CD8-positive, alpha-beta memory T cell (primary cell): ENCODE measurements at regions not wholly inside any gene's neighbourhood (a gene's known extent, or its start where the extent isn't known, plus 50 kb on each side); places are given as distances from the start of the nearest gene placed in this dataset.

Source experiments
- CTCF ChIA-PET: fragments of 350-600 bp; sonication (Branson Sonifier 250); formaldehyde crosslinking; loops from one replicate; lab custom pipeline; 2021; ENCODE audit warnings: antibody characterized with exemption; lab: Charles Lee
- POLR2A ChIA-PET: fragments of 350-600 bp; sonication (Branson Sonifier 250); formaldehyde crosslinking; loops from one replicate; lab custom pipeline; 2021; ENCODE audit warnings: antibody characterized with exemption; lab: Charles Lee
- DNase-seq, 5 donors: peaks; one replicate each; pipeline versions ENCODE4 v3.0.0 to v3.0.0-alpha.2; 2020 to 2022; ENCODE audit warnings: mixed read lengths in 1 of 5
- H3K27ac ChIP-seq: one replicate; pipeline ENCODE4 v1.7.0; 2013; ENCODE audit warnings: low read depth, mild to moderate bottlenecking, low read length, moderate library complexity
- H3K27me3 ChIP-seq: 2 replicates; pipeline ENCODE4 v1.7.0; 2013; ENCODE audit warnings: low read length, mild to moderate bottlenecking; ENCODE audit not compliant: insufficient read depth, poor library complexity, severe bottlenecking
- H3K36me3 ChIP-seq: 2 replicates; pipeline ENCODE4 v1.7.0; 2013; ENCODE audit warnings: mild to moderate bottlenecking, low read length, moderate library complexity; ENCODE audit not compliant: insufficient read depth
- H3K4me1 ChIP-seq: 2 replicates; pipeline ENCODE4 v1.7.0; 2013; ENCODE audit warnings: mild to moderate bottlenecking, low read length, moderate library complexity; ENCODE audit not compliant: insufficient read depth
- H3K4me3 ChIP-seq: 2 replicates; pipeline ENCODE4 v1.7.0; 2013; ENCODE audit warnings: mild to moderate bottlenecking, low read length
- H3K9me3 ChIP-seq: 2 replicates; pipeline ENCODE4 v1.7.0; 2013; ENCODE audit warnings: mild to moderate bottlenecking, low read length
- H3K27ac Mint-ChIP-seq, 8 donors: one replicate each; pipeline ENCODE4 v1.8.0; 2020 to 2021; ENCODE audit warnings: mixed read lengths in 8 of 8, mild to moderate bottlenecking in 6 of 8, inconsistent platforms in 3 of 8, moderate library complexity in 3 of 8
- H3K27me3 Mint-ChIP-seq, 2 donors: one replicate each; pipeline ENCODE4 v1.8.0; 2020 to 2021; ENCODE audit warnings: mixed read lengths in 2 of 2, mild to moderate bottlenecking in 1 of 2, moderate library complexity in 1 of 2
- H3K36me3 Mint-ChIP-seq, 3 donors: one replicate each; pipeline ENCODE4 v1.8.0; 2020 to 2021; ENCODE audit warnings: mixed read lengths in 3 of 3, inconsistent platforms in 1 of 3, mild to moderate bottlenecking in 1 of 3
- H3K4me1 Mint-ChIP-seq, 3 donors: one replicate each; pipeline ENCODE4 v1.8.0; 2020 to 2021; ENCODE audit warnings: mixed read lengths in 3 of 3, inconsistent platforms in 1 of 3, mild to moderate bottlenecking in 1 of 3
- H3K4me3 Mint-ChIP-seq, 7 donors: one replicate each; pipeline ENCODE4 v1.8.0; 2020 to 2021; ENCODE audit warnings: mixed read lengths in 7 of 7, mild to moderate bottlenecking in 6 of 7, moderate library complexity in 4 of 7, inconsistent platforms in 2 of 7
- H3K9me3 Mint-ChIP-seq, 5 donors: one replicate each; pipeline ENCODE4 v1.8.0; 2020 to 2022; ENCODE audit warnings: mixed read lengths in 5 of 5, mild to moderate bottlenecking in 3 of 5, moderate library complexity in 2 of 5, inconsistent platforms in 1 of 5

- Histone ChIP-seq H3K4me1 (no peaks in the 10 kb centered on the region), H3K9me3 (no peaks in the 10 kb centered on the region), H3K36me3 (no peaks in the 10 kb centered on the region), H3K27me3 (no peaks in the 10 kb centered on the region), H3K4me3 (no peak overlapping the region), H3K27ac (no peak overlapping the region)
- Mint-ChIP-seq H3K27me3 (peaks cover 10 to 15% of the 10 kb centered on the region in 2 donors), H3K36me3 (no peaks in the 10 kb centered on the region), H3K27ac (no peak overlapping the region), H3K4me3 (no peak overlapping the region), H3K9me3 (no peaks in the 10 kb centered on the region), H3K4me1 (no peaks in the 10 kb centered on the region)
- CTCF ChIA-PET, result no interaction called here
- DNase-seq, result no peak
- POLR2A ChIA-PET, result no interaction called here
Observed at GRCh38 chr2:234858145-234858544, 93.7 kb upstream of the SH3BP4 start.

GRCh38 chr2:234853729-234854128, 98.1 kb upstream of the SH3BP4 start:
- H3K27me3 Mint-ChIP-seq, result peaks cover 10 to 30% of the 10 kb centered on the region in 2 donors
- no peaks in the 10 kb centered on the region for H3K9me3 ChIP-seq
- DNase-seq, result no peak
- H3K27ac Mint-ChIP-seq, result no peak overlapping the region
- no peaks in the 10 kb centered on the region for H3K36me3 Mint-ChIP-seq
- H3K4me1 ChIP-seq, result no peaks in the 10 kb centered on the region
- POLR2A ChIA-PET, result no interaction called here
- no peak overlapping the region for H3K4me3 Mint-ChIP-seq
- no peak overlapping the region for H3K4me3 ChIP-seq
- H3K27me3 ChIP-seq, result no peaks in the 10 kb centered on the region
- CTCF ChIA-PET, result no interaction called here
- no peaks in the 10 kb centered on the region for H3K36me3 ChIP-seq
- H3K27ac ChIP-seq, result no peak overlapping the region
- H3K9me3 Mint-ChIP-seq, result no peaks in the 10 kb centered on the region
- H3K4me1 Mint-ChIP-seq, result no peaks in the 10 kb centered on the region

- no peaks in the 10 kb centered on the region for H3K36me3 ChIP-seq
- Mint-ChIP-seq H3K27ac (no peak overlapping the region), H3K36me3 (no peaks in the 10 kb centered on the region), H3K4me1 (no peaks in the 10 kb centered on the region), H3K9me3 (no peaks in the 10 kb centered on the region), H3K4me3 (no peak overlapping the region), H3K27me3 (peaks cover 10 to 37% of the 10 kb centered on the region in 2 donors)
- H3K9me3 ChIP-seq, result no peaks in the 10 kb centered on the region
- CTCF ChIA-PET, result no interaction called here
- H3K4me1 ChIP-seq, result no peaks in the 10 kb centered on the region
- H3K27ac ChIP-seq, result no peak overlapping the region
- H3K4me3 ChIP-seq, result no peak overlapping the region
- DNase-seq, result no peak
- POLR2A ChIA-PET, result no interaction called here
- no peaks in the 10 kb centered on the region for H3K27me3 ChIP-seq
Observed at GRCh38 chr2:234852941-234853340, 98.9 kb upstream of the SH3BP4 start.

- Mint-ChIP-seq H3K27me3 (peaks cover 11 to 40% of the 10 kb centered on the region in 2 donors), H3K36me3 (no peaks in the 10 kb centered on the region)
Observed at GRCh38 chr2:234852035-234852434, 99.8 kb upstream of the SH3BP4 start.

GRCh38 chr2:234851451-234851850, 100.4 kb upstream of the SH3BP4 start:
- Histone ChIP-seq H3K36me3 (no peaks in the 10 kb centered on the region), H3K27me3 (no peaks in the 10 kb centered on the region), H3K9me3 (no peaks in the 10 kb centered on the region), H3K27ac (no peak overlapping the region), H3K4me1 (no peaks in the 10 kb centered on the region), H3K4me3 (no peak overlapping the region)
- ChIA-PET POLR2A (no interaction called here), CTCF (no interaction called here)
- Mint-ChIP-seq H3K4me3 (no peak overlapping the region), H3K27ac (no peak overlapping the region), H3K4me1 (no peaks in the 10 kb centered on the region), H3K36me3 (no peaks in the 10 kb centered on the region), H3K9me3 (no peaks in the 10 kb centered on the region), H3K27me3 (peaks cover 11 to 40% of the 10 kb centered on the region in 2 donors)
- DNase-seq, result no peak

More at GRCh38 chr2:234852035-234852434, 99.8 kb upstream of the SH3BP4 start:
- H3K4me1 ChIP-seq, result no peaks in the 10 kb centered on the region
- no peak overlapping the region for H3K4me3 Mint-ChIP-seq
- no peak for DNase-seq
- H3K27ac Mint-ChIP-seq, result no peak overlapping the region
- H3K4me3 ChIP-seq, result no peak overlapping the region
- no peaks in the 10 kb centered on the region for H3K4me1 Mint-ChIP-seq
- no peaks in the 10 kb centered on the region for H3K9me3 Mint-ChIP-seq
- no peaks in the 10 kb centered on the region for H3K36me3 ChIP-seq
- H3K9me3 ChIP-seq, result no peaks in the 10 kb centered on the region
- ChIA-PET CTCF (no interaction called here), POLR2A (no interaction called here)
- no peak overlapping the region for H3K27ac ChIP-seq
- H3K27me3 ChIP-seq, result no peaks in the 10 kb centered on the region

- no peaks in the 10 kb centered on the region for H3K9me3 Mint-ChIP-seq
- POLR2A ChIA-PET, result no interaction called here
- H3K27ac ChIP-seq, result no peak overlapping the region
Observed at GRCh38 chr2:234850818-234851217, 101.0 kb upstream of the SH3BP4 start.

GRCh38 chr2:234849678-234850077, 102.1 kb upstream of the SH3BP4 start:
- Mint-ChIP-seq H3K9me3 (no peaks in the 10 kb centered on the region), H3K4me3 (no peak overlapping the region), H3K36me3 (no peaks in the 10 kb centered on the region), H3K27me3 (peaks cover 6 to 40% of the 10 kb centered on the region in 2 donors), H3K4me1 (no peaks in the 10 kb centered on the region), H3K27ac (no peak overlapping the region)
- ChIA-PET POLR2A (no interaction called here), CTCF (no interaction called here)
- Histone ChIP-seq H3K4me1 (no peaks in the 10 kb centered on the region), H3K27ac (no peak overlapping the region), H3K9me3 (no peaks in the 10 kb centered on the region), H3K36me3 (no peaks in the 10 kb centered on the region), H3K27me3 (no peaks in the 10 kb centered on the region), H3K4me3 (no peak overlapping the region)
- no peak for DNase-seq

More at GRCh38 chr2:234850818-234851217, 101.0 kb upstream of the SH3BP4 start:
- Histone ChIP-seq H3K4me1 (no peaks in the 10 kb centered on the region), H3K4me3 (no peak overlapping the region), H3K36me3 (no peaks in the 10 kb centered on the region), H3K9me3 (no peaks in the 10 kb centered on the region), H3K27me3 (no peaks in the 10 kb centered on the region)
- Mint-ChIP-seq H3K36me3 (no peaks in the 10 kb centered on the region), H3K27me3 (peaks cover 9 to 40% of the 10 kb centered on the region in 2 donors), H3K27ac (no peak overlapping the region), H3K4me3 (no peak overlapping the region), H3K4me1 (no peaks in the 10 kb centered on the region)
- no peak for DNase-seq
- CTCF ChIA-PET, result no interaction called here

- peaks cover 4 to 32% of the 10 kb centered on the region in 2 donors for H3K27me3 Mint-ChIP-seq
- H3K4me3 ChIP-seq, result no peak overlapping the region
- no peak overlapping the region for H3K4me3 Mint-ChIP-seq
- no peaks in the 10 kb centered on the region for H3K9me3 ChIP-seq
- no peaks in the 10 kb centered on the region for H3K4me1 ChIP-seq
- no peak overlapping the region for H3K27ac Mint-ChIP-seq
- DNase-seq, result no peak
- no peaks in the 10 kb centered on the region for H3K27me3 ChIP-seq
- CTCF ChIA-PET, result no interaction called here
- H3K4me1 Mint-ChIP-seq, result no peaks in the 10 kb centered on the region
- no peaks in the 10 kb centered on the region for H3K36me3 ChIP-seq
- no peak overlapping the region for H3K27ac ChIP-seq
- POLR2A ChIA-PET, result no interaction called here
- H3K9me3 Mint-ChIP-seq, result no peaks in the 10 kb centered on the region
- H3K36me3 Mint-ChIP-seq, result no peaks in the 10 kb centered on the region
Observed at GRCh38 chr2:234848578-234848977, 103.2 kb upstream of the SH3BP4 start.

- H3K9me3 ChIP-seq, result no peaks in the 10 kb centered on the region
- DNase-seq, result no peak
- Mint-ChIP-seq H3K4me3 (no peak overlapping the region), H3K4me1 (no peaks in the 10 kb centered on the region), H3K36me3 (no peaks in the 10 kb centered on the region), H3K9me3 (no peaks in the 10 kb centered on the region), H3K27ac (no peak overlapping the region), H3K27me3 (peaks cover 4 to 27% of the 10 kb centered on the region in 2 donors)
- H3K4me3 ChIP-seq, result no peak overlapping the region
- H3K36me3 ChIP-seq, result no peaks in the 10 kb centered on the region
- POLR2A ChIA-PET, result no interaction called here
- H3K4me1 ChIP-seq, result no peaks in the 10 kb centered on the region
- H3K27ac ChIP-seq, result no peak overlapping the region
- CTCF ChIA-PET, result no interaction called here
- no peaks in the 10 kb centered on the region for H3K27me3 ChIP-seq
Observed at GRCh38 chr2:234847639-234848038, 104.2 kb upstream of the SH3BP4 start.
